ENCODE measurements at regions not wholly inside any gene's neighbourhood (a gene's known extent, or its start where the extent isn't known, plus 50 kb on each side); places are given as distances from the start of the nearest gene placed in this dataset.
"Not testable (repeated sequence)": the region's sequence is repeated elsewhere in the genome, so short reads cannot be mapped to it uniquely, and the experiment has no call there.

DNA sequence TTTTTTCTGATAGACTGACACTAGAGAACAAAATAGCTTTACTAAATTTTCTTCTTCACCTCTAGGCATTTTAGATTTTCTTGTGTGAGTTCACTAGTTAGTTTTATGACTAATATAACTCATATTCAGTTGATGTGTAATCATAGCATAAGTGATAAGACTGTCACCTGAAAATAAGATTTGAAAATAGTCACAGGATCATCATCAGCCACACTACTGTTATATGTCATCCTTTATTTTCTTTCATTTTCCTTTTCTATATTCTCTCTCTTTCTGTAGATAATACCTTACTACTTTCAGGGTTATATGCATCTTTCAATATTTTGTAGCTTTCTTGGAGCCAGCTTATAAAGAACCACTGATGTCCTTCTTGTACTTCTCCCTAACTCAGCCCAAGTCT is 292.6 kb downstream of the TDRD3 start:
- DNase-seq (no peak), ATAC-seq (no peak)

DNA sequence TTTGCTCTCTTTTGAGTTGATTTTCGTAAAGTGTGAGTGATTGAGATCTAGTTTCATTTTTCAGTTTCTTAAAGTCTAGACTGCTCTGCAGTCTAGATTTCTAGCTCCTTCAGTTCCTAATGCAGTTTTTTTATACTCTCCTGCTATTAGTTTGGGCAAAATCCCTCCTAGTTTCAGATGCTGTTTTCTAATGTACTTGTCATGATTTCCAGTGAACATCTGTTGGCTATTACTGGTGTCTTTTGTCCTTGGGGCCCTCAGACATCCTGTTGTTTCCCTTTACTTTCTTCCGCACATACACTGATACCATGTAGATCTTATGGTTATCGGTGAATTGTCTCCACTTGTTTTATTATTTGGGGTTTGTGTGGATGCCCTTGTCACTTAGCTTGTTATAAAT is 292.1 kb downstream of the TDRD3 start:
- no peak for ATAC-seq
- DNase-seq, result no peak

DNA sequence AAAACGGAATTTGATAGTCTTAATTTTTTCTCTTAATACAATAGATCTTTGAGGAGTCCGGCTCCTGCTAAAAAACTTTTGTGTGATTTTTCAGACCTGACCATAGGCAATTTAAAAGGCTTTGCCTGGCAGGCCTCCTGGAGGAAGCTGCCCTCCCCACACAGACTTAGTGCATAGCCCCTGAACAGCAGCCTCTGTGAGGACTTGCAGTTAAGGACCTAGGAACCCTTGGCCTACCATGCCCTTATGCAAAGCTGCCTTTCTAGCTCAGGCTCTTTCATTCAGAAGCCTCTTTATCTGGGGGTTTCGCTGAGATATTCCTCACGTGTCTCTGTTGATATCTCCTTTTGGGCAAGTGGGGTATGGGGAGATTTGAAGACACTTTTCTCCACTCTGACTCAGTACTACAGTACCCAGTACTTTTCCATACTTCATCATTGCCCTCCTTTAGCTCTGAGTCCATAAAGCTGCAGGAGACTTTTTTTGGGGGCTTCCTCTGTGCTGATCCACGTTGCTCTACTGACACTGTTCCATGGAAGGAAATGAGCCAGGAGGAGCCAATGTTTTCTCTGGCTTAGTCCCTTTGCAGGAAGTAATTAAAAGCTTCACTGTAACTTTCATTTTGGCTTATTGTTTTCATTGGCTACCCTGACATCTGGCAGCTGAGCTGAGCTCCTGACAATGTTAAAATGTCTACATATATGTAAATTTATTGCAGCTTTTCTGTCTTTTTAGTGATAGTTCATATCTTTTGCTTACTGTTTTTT is 283.1 kb downstream of the TDRD3 start:
- ATAC-seq (no peak), DNase-seq (no peak)

DNA sequence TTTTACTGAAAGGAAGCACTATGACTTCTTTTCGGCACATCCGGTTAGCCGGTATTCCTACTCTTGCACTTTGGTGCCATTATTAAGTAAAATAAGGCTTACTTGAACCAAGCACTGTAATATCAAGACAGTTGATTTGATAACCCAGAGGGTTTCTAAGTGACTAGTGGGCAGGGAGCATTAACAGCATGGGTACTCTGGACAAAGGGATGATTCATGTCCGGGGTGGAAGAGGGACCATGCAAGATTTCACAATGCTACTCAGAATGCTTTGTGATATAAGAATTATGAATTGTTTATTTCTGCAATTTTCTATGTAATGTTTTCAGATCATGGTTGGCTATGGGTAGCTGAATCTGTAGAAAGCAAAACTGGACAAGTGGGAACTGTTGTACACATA is 282.1 kb downstream of the TDRD3 start:
- DNase-seq, result no peak
- no peak for ATAC-seq

DNA sequence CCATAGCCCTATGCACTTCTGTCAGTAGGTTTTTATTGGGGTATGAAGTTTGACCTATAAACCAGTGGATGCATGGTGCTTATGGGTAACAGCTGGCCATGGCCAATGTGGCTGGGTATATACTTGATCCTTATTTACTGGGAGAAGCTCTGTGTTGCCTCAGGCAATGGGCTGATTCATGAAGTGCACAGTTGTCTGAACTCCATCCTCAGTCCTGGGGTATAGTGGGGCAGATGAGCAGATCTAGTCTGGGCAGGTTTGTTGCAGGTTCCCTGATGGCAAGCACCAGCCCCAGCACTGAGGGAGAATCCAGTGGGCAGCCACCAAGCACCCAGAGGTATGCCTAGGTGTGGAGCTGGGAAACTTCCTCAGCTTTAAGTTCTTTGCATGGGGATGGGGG is 274.4 kb downstream of the TDRD3 start:
- DNase-seq (no peak), ATAC-seq (no peak)

DNA sequence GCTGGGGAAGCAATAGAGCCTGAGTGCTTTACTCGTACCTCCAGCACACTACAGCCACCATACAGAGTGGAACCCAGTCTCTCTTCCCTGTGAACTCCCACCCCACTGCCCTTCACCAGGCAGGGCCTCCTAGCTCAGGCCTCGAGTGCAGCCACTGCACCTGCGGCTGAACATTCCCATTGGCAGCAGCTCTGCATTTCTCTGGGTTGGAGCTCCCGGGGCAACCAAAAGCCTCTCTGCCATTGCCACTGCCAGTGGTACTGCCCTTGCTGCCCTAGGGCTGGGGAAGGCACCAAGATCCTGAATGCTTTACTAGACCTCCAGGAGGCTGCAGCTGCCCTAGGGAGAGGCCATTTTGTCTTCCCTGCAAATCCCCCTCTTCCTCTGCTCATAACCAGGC is 266.8 kb downstream of the TDRD3 start:
- ATAC-seq (no peak), DNase-seq (no peak)

DNA sequence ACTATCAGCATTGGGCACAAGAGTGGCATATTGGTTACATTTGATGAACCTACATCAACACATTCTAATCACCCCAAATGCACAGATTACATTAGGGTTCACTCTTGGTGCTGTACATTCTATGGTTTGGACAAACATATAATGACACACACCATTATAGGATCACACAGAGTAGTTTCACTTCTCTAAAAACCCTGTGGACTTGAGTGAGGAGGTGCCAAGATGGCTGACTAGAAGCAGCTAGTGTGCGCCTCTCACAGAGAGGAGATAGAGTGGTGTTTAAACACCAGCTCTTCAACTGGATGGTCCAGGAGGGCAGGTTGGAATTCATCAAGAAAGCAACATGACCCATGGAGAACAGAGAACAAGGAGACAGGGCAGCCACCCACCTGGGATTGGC is 265.6 kb downstream of the TDRD3 start:
- DNase-seq, result no peak
- no peak for ATAC-seq

DNA sequence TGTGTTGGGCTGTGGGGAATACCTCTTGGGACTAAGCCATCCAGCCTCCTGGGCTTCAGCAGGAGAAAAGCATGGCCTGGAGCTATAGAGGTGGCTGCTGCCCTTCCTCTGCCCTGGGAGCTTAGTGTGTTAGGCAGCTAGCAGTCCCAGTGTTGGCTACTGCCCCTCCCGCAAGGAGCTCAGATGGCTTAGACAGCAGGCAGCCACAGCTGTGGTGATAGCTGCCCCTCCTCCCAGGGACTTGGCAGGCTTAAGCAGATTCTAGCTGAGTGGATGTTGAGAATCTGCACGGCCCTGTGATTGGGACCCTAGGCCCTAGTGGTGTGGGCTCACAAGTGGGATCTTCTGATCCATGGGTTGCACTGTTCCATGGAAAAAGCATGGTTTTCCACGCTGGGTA is 264.5 kb downstream of the TDRD3 start:
- no peak for DNase-seq
- no peak for ATAC-seq

DNA sequence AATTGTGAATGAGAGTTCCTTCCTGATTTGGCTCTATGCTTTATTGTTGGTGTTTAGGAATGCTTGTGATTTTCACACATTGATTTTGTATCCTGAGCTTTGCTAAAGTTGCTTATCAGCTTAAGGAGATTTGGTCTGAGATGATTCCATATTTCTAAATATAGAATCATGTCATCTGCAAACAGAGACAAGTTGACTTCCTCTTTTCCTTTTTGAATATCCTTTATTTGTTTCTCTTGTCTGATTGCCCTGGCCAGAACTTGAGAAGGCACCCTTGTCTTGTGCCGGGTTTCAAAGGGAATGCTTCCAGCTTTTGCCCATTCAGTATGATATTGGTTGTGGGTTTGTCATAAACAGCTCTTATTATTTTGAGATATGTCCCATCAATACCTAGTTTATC is 260.6 kb downstream of the TDRD3 start:
- DNase-seq, ATAC-seq: not testable (repeated sequence)

DNA sequence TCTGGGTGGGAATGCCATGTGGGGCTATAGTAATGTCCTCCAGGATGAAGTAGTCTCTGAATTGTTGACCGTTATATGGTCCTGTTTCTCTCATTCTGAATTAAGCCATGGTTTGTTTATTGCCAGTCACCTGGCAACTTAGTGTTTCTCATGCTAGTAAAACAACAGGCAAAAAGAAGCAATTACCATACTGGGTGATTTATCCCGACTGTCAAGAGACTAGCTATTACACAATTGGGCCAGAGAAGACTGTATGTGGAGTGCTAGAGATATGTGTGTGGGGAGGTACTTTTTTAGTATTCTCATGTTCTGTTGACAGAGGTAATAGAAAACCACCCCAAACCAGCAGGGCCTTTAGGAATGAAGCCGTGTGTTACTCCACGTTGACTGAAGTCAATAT is 258.2 kb downstream of the TDRD3 start:
- no peak for ATAC-seq

DNA sequence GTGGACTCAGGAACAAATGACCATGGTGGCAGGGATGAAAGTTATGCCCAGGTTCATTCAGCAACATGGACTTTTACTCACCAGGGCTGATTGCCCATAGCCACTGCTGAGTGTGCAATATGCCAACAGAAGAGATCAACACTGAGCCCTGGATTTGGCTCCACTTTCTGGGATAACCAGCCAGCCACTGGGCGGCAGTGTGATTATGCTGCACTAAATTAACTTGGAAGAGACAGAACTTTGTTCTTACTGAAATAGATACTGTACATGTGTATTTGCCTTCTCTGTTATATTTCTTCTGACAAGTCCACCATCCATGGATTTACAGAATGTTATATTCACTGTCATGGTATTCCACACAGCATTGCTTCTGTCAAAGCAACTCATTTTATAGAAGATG is 257.4 kb downstream of the TDRD3 start:
- DNase-seq (no peak), ATAC-seq (no peak)

More for the DNA sequence above, 258.2 kb downstream of the TDRD3 start:
- DNase-seq, result no peak

DNA sequence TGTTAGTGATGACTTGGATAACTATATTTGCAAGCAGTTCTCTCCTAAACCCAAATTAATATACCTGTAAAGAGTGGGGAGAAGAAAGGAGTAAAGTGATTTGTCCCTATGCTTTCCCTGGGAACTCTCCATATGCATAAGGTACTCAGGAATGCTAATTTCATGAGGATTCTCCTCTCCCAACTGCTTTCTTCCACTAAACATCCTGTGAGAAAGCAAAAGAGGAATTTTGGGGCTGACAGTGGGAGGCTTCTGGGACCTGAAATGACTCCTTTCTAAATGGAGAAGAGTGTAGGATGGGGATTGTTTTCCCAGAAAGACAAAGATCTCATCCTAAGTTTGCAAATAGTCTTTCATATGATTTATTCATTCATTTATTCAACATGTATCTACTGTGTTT is 250.5 kb downstream of the TDRD3 start:
- ATAC-seq (no peak), DNase-seq (no peak)

DNA sequence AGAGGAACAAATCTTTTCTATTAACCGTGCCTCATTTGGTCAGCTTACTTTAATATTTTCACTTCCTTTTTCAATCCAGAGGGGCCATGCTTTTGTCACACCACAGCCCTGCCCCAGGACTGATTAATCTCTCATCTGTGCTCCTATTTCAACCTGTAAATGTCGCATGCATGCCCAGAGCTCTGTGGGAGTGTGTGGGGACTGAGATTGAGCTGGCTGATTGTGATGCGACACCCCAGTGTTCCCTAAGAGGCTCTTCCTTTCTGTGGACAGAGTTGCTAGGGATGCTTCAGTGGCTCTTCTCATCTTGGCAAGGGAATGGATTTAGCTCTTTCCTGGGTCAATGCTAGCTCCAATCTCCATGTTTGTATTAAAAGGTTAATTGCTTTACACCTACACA is 249.6 kb downstream of the TDRD3 start:
- ATAC-seq, result no peak
- DNase-seq, result no peak

DNA sequence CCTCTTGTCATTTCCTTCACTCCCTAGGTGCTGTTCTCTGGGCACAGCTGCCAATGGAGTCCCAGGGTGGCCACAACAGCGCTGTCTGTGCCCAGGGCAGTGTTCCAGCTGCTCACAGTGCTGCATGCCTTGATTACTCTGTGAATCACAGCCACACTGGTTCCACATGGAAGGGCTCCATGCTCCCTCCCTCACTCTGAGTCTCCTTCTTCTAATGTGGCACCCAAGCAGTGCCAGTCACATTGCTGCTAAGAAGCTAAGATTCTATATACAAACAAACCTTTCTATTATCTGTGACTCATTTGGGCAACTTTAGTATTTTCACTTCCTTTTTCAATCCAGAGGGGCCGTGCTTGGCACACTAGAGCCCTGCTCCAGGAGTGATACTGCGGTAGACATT is 248.7 kb downstream of the TDRD3 start:
- ATAC-seq, result no peak
- no peak for DNase-seq

DNA sequence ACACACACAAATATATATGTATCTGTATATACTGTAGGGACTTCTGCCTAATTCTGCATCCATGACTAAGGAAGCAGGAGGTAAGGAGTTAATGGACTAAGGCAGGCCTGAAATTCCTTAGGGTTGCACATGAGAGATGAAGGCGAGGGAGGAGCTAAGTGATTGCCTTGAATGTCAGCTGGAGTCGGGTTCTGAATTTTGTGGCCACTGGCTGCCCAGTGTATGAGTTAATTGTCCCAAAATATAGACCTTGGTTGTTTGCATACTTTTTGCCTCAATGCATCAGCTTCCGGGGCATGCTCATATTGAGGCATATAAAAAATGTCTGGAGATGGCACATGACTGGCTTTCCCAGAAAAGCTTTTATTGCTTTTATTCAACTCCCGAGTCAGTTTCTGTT is 245.5 kb downstream of the TDRD3 start:
- no peak for DNase-seq
- ATAC-seq, result no peak

DNA sequence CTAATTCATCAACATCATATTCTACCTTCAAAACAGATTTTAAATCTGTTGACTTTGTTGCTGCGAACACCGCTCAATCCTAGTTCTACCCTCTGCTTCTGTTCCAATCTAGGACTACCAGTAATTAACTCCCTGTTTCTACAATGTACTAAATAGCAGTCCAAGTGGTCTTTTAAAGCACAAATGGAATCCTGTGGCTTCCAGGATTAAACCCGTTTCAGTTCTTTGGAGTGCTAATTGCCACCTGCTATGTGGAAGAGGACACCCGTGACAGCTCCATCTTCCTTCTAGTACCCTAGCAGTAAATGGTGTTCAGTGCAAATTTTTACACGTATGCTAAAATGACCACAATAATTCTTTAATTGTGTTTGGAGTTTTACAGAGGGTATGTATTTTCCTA is 232.1 kb downstream of the TDRD3 start:
- no peak for DNase-seq
- no peak for ATAC-seq

DNA sequence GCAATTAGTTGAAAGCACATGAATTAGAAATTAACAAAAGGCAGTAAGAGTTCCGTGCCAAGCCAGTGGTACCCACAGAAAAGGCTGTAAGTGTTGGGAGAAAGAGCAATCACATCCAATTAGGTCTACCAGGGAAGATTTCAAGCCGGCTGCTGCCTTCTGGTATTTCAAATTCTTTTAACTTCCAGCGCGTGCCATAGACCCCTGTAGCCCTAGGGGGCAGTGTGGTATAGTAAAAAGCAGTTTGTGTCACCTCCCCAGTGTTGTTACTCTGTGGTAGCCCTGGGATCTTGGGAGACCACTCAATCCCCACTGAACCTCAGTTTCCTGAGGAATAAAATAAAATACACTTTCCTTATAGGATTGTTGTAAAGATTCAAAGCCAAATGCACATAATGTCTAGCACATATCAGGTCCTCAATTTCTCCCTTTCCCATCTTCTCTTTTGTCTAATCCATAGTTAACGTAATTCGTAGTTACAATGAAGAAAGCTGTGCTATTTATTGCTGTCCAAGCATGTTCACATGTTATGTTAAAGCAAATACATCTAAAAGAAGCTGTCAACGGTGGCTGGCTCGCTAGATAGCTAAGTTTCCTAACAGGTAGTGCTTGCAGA is 230.2 kb downstream of the TDRD3 start:
- no peak for ATAC-seq
- DNase-seq, result peak; percentile 9
